Fibroblast of peridontal ligament (primary cell): ENCODE measurements at regions not wholly inside any gene's neighbourhood (a gene's known extent, or its start where the extent isn't known, plus 50 kb on each side); places are given as distances from the start of the nearest gene placed in this dataset.

Experiments used
- DNase-seq: peaks from one replicate; pipeline ENCODE4 v3.0.0-alpha.2; 2010; ENCODE audit errors: extremely low read depth

DNA sequence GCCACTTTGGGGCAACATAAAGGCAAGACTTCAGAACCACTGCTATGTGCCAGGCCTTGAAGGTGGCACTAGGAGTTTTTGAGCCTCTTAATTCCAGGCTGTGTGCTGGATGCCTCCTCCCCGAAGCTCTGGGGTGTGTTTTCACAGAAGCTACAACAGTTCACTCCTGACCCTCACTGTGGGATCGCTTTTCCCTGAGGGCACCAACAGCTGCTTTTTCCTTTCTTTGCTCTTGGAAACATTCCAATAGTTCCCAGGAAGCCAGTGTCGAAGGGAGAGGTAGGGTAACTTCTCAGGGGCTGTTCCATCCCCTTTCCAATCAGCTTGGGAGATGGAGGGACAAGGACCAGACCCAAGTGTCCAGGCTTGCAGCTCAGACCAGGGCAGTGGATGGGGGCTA, 153.4 kb downstream of the C1orf94 start:
- no peak for DNase-seq

DNA sequence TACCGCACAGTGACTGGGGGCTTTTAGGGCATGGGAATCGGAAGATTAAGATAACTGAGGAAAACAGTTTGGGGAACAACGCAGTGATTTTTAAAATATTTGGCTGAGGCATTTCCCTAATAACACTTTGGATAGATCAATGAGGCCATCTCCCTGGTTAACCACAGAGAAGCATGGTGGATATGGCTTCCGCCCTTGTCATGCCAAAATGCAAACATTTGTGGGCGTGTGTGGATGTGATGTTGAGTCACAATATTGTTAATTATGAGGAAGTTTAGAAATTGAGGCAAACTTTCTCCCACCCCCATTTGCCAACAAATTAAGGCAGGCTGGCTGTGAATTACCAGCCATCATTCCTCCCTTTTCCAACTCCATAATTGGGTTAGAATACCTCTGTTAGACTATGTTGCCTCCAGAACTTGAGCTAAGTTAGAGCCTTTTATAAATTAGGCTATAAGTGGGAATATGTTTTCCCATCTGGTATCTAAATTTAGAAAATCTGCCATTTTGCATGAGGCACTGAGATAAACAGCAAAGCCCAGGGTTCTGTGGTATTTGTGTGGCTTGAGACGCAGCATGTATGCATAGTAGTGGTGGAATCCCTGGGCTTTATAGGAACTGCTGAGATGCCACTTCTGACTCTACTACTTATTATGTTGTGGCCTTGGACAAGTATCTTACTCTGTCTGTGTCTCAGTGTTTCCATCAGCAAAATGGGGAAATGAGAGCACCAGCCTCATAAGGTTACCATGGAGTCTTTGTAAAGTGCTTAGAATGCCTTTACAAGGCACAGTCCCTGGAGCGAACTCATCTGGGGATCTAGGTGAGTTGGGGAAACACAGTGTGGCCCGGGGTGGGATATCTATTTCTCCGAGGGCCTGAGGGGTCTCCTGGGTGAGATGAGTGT, 154.6 kb downstream of the C1orf94 start:
- DNase-seq, result no peak

DNA sequence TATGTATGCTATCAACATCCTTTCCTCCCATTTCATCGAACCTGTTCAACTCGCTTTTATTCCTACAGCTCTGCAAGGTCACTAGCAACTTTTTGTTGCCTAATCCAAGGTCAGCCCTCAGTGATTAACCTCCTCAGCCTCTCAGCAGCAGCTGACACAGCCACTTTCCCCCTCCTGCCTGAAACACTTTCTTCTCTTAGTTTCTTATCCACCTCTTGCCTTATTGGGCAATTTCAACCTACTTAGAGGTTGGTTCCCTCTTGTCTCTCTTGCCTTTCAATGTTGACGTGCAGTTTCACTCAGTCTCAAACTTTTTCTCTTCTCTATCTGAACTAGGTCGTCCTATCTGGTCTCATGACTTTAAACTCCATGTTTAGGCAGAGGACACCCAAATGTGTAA, 156.3 kb downstream of the C1orf94 start:
- no peak for DNase-seq

DNA sequence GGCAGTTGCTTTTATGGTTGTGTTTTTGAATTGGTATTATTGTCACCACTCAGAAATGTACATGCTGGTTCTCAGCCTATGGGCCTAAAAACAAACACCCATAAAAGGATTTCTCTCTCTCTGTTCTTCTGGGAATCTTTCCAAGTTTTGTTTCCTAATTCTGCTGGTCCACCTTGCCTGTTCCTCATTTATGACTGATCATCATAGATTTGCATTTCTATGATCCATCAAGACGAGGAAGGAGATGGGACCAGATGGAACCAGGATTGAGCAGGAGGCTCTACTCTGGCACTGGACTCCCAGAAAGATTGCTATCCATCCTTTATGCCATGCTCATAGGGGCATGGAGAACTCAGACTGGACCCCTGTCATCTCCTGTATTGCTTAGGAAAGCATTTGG, 162.2 kb downstream of the C1orf94 start:
- no peak for DNase-seq

DNA sequence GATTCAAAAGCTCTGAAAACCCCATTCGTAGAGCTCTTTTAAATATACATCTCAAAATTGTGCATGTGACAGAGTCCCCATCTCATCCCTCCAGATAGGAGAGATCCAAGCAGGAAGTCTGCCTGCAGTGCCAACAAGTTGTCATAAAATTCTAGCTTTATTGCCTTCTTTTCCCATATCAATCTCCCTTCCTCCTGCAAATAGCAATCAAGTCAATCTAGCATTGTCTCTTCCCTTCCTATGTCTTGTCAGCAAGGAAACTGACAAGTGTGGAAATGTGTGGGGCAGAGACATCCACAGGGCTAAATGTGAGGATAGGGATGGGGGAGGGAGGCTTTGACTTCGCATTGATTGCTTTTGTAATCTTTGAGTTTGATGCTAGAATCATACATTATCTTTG, 165.2 kb downstream of the C1orf94 start:
- no peak for DNase-seq

DNA sequence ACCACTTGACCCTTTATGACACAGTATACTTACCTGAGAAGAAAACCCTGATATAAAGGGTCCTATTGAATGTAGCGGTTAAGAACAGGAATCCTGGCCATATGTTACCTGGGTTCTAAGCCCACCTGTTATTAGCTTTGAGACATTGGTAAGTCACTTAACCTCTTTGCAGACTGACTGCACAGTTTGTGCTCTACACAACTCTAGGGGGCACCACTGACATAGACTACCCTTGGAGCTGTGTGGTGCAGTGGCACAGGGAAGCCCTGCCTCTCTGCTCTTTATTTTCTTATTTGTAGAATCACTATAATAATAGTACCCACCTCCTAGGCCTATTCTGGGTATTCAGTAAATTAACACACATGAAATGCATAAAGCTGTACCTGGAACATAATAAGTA, 165.6 kb downstream of the C1orf94 start:
- no peak for DNase-seq

DNA sequence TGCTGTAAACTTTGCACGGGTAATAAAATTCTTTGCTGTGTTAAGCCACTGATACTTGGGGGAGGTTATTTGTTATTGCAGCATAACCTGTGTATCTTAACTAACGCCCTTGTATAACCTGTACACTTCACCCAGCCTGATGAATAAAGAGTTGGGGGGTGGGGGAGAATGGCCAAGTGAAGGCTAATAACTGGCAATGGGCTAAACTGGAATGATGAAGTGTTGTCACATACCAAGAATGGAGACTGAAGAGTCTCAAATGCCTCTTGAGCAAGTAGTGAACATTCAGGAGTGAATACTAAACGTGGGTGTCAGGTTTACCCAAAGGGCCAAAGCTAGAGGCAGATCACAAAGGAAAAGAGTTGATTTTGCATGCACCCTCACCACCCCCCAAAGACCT, 169.4 kb downstream of the C1orf94 start:
- no peak for DNase-seq

DNA sequence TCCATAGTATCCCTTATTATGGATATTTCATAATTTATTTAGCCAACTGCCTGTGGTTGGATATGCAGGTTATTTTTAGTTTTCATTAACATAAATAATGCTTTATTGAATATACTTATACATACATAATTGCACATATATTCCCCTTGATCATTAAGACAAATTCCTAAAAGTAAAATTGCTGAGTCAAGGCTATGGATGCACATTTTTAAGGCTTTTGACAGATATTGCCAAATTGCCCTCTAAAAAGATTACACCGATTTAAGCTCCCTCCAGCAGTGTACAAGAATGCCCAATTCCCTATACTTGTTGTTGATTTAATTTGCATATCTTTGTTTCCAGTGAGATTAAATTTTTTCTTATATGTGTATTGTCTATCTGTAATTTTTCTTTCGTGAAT, 176.7 kb downstream of the C1orf94 start:
- DNase-seq, result no peak

DNA sequence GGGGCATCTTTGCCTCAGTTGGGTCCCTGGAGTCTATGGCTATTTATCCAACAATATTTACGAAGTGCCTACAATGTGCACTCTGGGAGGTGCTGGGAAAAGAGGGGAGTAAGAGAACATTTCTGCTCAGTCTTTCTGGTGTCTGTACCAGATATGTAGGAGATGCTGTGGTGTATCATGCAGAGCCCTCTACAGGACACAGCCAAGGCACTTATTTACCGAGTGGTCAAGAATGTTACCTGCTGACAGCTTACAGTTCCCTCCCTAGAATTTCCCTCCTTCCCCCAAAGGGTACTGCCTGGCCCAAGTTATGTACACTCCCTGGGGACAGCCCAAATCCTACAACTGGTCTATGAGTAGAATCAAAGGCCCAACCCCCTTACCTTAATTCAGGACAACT, 177.7 kb downstream of the C1orf94 start:
- no peak for DNase-seq

DNA sequence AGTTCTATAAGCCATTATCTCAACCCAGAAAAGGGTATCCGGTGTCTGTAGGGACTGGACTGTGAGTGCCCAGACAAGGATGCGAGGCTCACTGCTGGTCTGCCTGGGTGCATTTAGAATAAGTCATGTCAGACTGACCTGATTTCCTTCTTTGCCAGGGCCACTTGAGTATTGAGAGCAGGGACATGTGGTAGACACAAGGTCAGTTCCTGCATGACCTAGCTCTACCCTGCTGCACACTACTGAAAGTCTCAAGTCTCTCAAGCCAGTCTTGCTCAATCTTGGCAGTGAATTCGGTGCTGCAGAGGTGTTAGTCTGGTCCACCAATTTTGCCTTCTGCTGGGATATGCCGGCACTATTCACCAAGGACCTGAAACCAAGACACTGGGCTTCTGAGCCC, 180.1 kb downstream of the C1orf94 start:
- DNase-seq, result no peak

DNA sequence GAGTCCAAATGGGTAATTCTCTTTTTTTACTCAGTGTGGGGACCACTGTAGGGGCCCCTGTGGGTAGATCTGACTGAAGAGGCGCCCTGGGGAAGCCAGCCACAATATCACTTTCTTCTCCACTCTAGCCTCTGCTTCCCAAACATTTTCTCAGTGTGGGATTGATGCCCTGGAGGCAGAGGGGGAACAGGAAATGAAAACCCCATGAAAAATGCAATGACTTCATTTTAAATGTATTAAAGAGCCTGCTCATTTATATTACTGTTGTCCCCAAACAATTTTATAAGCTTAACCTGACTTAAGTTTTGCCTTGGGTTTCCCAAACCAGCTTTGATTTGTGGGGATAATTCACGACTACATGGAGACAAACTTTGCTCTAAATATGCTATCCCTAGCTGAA, 181.9 kb downstream of the C1orf94 start:
- no peak for DNase-seq

DNA sequence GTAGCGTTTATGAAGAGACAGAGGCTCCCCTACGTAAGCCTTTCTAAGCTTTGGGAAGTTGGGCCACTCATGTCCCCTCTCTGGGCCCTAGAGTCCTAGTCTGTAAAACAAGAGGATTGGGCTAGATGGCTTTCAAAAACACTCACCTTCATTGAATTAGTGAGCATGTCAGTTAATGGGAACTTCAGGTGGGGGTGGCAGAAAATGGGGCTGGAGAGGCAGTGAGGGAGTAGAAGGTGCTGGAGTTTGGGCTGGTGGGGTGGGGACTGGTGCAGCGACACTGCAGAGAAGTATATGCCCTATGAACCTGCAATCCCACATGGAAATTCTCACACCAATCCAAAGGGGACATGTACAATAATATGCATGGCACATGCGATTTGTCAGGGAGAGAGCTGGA, 182.7 kb downstream of the C1orf94 start:
- DNase-seq, result no peak

DNA sequence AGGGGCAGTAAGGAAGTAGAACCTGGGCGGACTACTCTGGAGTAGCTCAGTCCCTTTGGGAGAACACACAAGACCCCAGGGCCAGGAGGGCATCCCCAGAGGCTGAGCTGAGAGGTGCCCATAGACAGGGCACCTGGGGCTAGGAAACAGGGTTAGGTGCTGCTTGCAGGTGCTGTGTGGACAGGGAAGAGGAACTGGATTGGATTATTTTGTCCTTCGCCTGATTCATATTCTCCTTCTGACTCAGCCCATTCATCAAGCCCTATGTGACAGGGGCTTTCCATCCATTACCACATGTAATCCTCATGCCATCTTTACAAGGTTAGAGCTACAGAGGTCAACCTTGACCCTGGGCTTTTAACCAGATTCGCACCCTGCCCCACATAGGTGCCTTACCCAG, 183.9 kb downstream of the C1orf94 start:
- DNase-seq, result no peak

DNA sequence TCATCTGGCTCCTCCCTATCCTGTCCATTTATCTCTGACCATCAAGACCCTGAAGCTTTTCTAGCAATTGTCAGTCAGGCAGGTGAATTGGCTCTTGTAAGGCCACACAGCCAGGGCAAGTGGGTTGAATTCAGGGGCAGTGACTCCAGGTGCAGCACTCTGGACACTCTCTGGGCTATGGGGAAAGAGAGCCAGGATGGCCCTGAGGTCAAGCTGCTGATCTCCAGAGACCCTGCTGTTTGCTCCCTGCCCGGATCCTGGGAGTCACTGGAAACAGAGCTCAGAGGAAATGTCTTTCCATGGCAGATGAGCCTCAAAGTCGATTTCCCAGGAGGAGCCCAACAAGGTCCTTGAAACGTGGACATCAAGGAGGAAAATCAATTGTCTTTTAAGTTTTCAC, 184.4 kb downstream of the C1orf94 start:
- no peak for DNase-seq

DNA sequence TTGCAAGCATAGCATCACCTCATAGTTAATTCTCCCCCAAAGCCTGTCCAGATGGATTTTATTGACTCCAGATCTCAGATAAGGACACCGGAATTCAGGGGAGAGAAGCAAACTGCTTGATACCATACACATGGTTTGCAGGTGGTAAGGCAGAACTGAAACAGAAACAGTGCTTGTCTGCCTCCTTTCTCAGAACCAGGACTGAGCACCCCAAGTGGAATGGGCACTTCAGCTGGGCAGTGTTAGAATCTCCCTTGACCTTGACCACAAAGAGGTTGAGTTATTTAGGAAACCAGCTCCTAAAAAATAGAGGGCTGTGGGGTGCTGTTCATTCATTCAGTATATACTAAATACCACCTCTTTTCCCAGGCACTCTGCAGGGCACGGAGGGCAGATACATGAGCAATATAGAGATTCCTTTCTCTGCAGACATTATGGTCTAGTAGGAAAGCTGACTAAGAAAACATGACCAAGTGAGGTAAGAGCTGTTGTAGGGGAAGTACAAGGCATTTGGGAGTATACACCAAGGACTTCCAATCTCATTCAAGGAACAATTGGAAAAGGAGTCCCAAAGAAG, 185.2 kb downstream of the C1orf94 start:
- no peak for DNase-seq

DNA sequence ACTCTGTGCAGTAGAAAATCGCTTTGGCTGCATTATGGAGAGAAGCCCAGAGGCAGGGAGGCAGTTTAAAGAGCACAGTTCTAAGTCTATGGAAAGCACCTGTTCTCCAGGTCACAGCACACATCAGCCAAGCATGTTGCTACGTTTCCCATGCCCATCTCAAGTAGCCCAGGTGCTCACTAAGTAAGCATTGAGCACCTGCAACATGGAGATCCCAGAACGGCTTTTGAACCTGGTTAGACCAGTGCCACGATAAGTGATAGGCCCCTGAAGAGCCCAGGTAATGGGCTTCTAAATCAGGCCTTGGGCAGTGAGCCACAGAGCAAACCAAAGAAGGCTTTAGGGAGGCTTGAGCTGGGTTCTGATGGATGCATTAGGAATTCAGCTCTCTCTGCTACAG, 186.2 kb downstream of the C1orf94 start:
- DNase-seq, result no peak

DNA sequence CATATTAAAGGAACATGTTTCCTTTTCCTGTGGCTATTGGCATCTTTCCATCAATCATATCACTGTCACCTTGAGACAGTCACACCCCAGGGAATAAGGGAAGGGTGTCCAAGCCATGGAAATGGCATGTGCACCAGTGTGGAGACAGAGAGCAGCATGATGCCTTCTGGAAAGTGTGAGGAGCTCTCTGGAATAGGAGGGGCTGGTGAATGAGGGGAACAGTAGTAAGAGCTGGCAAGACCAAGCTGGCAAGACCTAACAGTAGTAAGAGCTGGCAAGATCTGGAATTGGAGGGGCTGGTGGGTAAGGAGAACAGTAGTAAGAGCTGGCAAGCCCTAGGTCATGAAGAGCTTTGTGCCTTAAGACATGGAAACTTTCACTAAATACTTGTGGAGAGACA, 186.7 kb downstream of the C1orf94 start:
- no peak for DNase-seq

DNA sequence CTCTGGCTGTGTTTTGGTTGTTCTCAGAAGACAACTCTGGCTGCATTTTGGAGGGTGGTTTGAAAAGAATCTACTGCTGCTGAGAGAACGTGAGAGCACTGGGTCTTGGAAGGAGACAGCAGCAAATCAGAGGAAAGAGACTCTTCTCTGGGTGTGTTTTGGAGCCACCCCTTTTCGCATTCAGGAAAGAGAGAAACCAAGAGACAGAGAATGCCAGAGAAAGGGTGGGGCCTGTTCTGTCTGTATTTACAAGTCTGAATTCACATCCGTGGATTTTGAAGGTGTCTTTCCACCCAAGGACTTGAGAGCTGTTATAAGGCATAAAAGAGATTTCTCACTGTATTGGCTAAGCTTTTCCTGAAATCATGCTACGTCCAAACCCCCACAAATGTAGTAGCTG, 187.2 kb downstream of the C1orf94 start:
- DNase-seq, result no peak

DNA sequence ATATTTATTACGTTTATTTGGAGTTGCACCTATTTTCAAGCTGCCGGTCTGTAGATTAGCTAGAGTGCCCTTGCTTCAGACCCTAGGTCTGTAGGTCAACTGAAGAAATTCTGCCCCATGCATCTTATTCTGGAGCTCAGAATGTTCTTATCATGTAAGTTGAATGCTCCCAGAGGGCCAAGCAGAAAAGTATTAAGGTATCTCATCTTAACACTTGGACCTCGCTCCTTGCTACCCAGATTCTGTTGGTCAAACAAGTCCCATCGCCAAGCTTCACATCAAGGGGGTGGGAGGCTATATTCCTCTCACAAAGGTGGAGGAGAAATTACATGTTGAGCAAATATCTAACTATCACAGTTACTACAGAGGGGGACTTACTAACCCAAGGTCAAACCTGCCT, 187.7 kb downstream of the C1orf94 start:
- no peak for DNase-seq

DNA sequence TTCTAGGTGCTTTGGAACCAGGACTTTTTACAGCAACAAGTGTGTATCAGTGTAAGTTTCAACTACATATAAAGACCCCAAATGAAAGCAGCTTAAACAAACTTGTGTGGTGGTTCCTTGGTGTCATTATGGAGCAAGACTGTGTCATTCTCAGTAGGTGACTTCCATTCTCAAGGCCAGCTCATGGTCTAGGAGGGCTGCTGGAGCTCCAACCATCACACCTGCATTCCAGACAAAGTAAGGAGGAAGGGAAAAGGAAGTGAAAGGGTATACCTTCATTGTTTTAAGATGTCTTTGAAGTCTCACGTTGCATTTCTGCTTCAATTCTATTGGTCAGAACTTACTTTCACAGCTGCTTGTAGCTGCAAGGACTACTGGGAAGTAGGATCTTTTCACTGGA, 188.6 kb downstream of the C1orf94 start:
- no peak for DNase-seq

DNA sequence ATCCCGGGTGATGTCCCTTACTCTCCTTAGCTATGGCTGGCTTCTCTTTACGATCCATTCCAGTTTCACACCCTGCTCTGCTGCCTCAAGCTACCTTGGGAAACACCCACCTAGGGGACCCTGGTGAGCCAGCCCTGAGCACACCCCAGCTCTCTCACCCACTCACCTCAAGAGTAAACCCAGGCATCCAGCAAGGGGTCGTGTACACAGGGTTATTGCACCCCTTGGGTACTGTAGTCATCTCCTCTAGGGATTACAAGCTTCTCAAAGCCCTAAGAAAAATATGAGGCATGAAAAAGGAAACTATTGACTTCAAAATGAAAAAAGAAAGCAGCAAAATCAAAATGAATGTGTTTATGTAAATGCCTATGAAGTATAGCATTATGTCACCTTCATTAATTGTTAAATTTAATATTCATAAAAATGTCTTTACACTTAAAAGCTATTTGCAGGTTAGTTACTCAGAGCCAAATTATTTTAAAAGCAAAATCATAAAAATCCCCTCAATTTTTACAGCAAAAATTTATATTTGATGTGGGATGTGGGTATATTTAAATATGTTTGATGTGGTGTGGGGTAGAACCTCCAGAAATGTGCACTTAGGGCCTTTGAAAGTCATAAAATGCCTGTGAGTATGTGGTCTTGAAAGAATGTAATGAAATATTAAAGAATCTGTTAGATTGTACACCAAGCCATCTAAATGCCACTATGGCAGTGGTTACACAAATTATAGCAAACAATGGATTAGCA, 190.3 kb downstream of the C1orf94 start:
- DNase-seq, result no peak

DNA sequence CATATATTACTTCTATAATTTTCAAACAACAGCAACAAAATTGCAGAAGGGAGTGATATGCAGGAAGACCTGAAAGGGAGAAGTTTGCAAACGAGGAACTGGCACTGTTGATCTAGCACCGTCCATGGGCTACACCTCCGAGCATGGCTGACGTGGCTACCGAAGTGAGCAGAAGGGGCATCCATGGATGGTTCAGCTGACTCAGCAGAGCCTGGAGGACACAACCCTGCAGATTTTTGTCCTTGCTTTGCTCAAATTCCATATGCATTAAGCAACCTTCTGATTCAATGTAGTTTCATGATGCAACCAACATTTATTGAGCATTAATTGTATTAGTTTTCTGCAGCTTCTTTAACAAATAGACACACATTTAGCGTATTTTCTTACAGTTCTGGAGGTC, 191.2 kb downstream of the C1orf94 start:
- DNase-seq, result no peak
